ENCODE measurements at regions not wholly inside any gene's neighbourhood (a gene's known extent, or its start where the extent isn't known, plus 50 kb on each side); places are given as distances from the start of the nearest gene placed in this dataset.

- TF ChIP-seq CTCF (IDR thresholded peaks at IDR 0.05) (no peak), POLR2A (IDR thresholded peaks at IDR 0.05) (no peak), POLR2AphosphoS5 (IDR thresholded peaks at IDR 0.05; ENCODE audit: insufficient read depth in 1 of 2, low read depth in 1 of 2) (no peak)
Measured at GRCh38 chr2:139018252-139018651, 238.1 kb upstream of the NXPH2 start.

Measured in vagina (tissue), 2 donors.